ENCODE measurements at regions not wholly inside any gene's neighbourhood (a gene's known extent, or its start where the extent isn't known, plus 50 kb on each side); places are given as distances from the start of the nearest gene placed in this dataset.

DNA sequence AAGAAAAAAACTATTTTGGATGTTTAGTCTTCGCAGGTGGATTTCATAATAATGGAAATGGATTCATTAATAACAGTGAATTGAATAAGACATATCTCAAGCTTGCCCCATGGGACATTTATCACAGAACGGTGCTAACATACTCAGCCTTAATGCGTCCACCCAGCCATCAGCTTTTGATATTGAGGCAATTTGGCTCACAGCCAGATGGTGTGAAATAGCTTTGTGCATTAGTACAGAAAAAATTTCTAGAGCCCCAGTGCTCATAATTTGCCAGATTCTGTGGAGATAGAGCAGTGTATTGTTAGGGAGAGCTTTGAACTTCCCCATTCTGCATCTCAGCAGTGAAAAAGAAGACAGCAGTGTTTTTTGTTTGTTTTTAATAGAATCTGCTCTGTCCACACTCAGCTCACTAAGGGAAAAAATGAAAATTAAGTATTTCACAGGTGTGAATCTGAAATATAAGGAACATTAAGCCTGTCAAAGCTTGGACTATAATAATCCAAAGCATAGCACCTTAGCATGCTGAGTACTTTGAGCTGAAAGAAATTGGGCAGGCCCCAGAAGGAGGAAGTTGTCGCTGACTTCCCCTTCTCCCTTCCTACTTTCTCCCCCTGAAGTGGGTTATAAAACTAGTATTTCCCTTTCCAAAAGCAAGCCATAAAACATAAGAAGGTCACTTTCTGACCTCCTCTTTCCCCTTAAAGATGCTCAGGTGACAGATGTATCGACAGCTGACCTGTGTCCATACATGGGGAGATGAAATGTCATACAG is 295.8 kb downstream of the MAGEB5 start:
- Histone ChIP-seq H3K9me3 (ENCODE audit: control insufficient read depth, insufficient read depth, low read length) (no peaks in the 10 kb centered on the region), H3K4me2 (ENCODE audit: low read length) (no peak overlapping the region), H3K4me1 (ENCODE audit: control insufficient read depth, low read length) (no peaks in the 10 kb centered on the region), H3K27ac (ENCODE audit: low read depth, low read length) (no peak overlapping the region), H4K20me1 (ENCODE audit: control insufficient read depth, insufficient read depth, low read depth, low read length) (no peaks in the 10 kb centered on the region), H3K4me3 (ENCODE audit: low read length) (no peak overlapping the region), H3K79me2 (ENCODE audit: control insufficient read depth, low read length) (no peaks in the 10 kb centered on the region), H3K27me3 (ENCODE audit: control insufficient read depth, low read length) (no peaks in the 10 kb centered on the region), H3K36me3 (ENCODE audit: control insufficient read depth, low read length) (no peaks in the 10 kb centered on the region), H3K9me2 (replicated peaks; ENCODE audit: control insufficient read depth, low read length) (no peaks in the 10 kb centered on the region), H3F3A (ENCODE audit: control insufficient read depth, insufficient read depth) (no peaks in the 10 kb centered on the region)
- TF ChIP-seq, protein P1, sequence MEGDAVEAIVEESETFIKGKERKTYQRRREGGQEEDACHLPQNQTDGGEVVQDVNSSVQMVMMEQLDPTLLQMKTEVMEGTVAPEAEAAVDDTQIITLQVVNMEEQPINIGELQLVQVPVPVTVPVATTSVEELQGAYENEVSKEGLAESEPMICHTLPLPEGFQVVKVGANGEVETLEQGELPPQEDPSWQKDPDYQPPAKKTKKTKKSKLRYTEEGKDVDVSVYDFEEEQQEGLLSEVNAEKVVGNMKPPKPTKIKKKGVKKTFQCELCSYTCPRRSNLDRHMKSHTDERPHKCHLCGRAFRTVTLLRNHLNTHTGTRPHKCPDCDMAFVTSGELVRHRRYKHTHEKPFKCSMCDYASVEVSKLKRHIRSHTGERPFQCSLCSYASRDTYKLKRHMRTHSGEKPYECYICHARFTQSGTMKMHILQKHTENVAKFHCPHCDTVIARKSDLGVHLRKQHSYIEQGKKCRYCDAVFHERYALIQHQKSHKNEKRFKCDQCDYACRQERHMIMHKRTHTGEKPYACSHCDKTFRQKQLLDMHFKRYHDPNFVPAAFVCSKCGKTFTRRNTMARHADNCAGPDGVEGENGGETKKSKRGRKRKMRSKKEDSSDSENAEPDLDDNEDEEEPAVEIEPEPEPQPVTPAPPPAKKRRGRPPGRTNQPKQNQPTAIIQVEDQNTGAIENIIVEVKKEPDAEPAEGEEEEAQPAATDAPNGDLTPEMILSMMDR (IDR thresholded peaks at IDR 0.05; ENCODE audit: low read depth, low read length, poor library complexity, severe bottlenecking) = no peak
- TF ChIP-seq EZH2phosphoT487 (IDR thresholded peaks at IDR 0.05; ENCODE audit: borderline replicate concordance, low read length) = no peak

DNA sequence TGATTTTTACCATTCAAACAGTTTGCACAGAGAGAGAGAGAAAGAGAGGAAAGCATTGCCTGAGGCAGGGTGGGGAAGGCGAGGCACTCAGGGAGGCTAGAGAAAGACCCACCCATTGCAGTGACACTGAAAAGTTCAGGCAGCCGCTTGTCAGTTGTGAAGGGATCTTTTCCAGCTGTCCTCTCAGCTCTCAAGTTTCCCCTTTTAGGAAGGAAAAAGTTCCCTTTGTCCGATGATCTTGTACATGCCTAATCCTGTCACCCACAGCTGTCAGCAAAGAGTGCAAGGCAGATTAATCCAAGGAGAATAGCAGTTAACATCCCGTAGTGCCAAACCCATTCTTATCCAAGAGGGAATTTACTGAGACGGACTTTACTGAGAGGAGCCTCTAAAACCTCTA is 255.0 kb downstream of the MAGEB5 start:
- no peak overlapping the region for H3K4me3 ChIP-seq (ENCODE audit: low read length)
- H4K20me1 ChIP-seq (ENCODE audit: control insufficient read depth, insufficient read depth, low read depth, low read length) = no peaks in the 10 kb centered on the region
- H3K36me3 ChIP-seq (ENCODE audit: control insufficient read depth, low read length) = no peaks in the 10 kb centered on the region
- no peak overlapping the region for H3K4me2 ChIP-seq (ENCODE audit: low read length)
- no peaks in the 10 kb centered on the region for H3K9me3 ChIP-seq (ENCODE audit: control insufficient read depth, insufficient read depth, low read length)
- no peaks in the 10 kb centered on the region for H3K79me2 ChIP-seq (ENCODE audit: control insufficient read depth, low read length)
- H3K27me3 ChIP-seq (ENCODE audit: control insufficient read depth, low read length) = no peaks in the 10 kb centered on the region
- no peak for TF ChIP-seq EZH2phosphoT487 (IDR thresholded peaks at IDR 0.05; ENCODE audit: borderline replicate concordance, low read length)
- TF ChIP-seq, protein P1 (IDR thresholded peaks at IDR 0.05; ENCODE audit: low read depth, low read length, poor library complexity, severe bottlenecking) = no peak
- no peaks in the 10 kb centered on the region for H3K9me2 ChIP-seq (replicated peaks; ENCODE audit: control insufficient read depth, low read length)
- no peaks in the 10 kb centered on the region for H3F3A ChIP-seq (ENCODE audit: control insufficient read depth, insufficient read depth)
- no peak overlapping the region for H3K27ac ChIP-seq (ENCODE audit: low read depth, low read length)
- no peaks in the 10 kb centered on the region for H3K4me1 ChIP-seq (ENCODE audit: control insufficient read depth, low read length)

DNA sequence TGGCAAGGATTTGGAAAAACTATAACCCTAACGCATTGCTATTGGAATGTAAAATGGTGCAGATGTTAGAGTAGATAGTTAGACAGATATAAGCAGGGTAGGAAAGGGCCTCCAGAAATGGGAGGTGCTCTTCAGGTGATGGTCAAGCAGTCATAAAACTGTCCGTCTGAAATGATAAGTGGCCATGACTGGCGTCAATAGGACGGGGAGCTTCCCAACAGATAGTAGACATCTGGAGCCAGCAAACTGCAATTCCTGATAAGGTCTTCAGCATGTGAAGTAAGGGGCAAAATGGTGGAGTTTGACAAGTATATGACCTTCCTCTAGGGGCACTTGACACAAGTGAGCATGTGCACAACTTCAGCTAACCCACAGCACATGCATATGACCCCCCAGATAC is 250.4 kb downstream of the MAGEB5 start:
- Histone ChIP-seq H3K27ac (ENCODE audit: low read depth, low read length) (no peak overlapping the region), H3K36me3 (ENCODE audit: control insufficient read depth, low read length) (no peaks in the 10 kb centered on the region), H3K27me3 (ENCODE audit: control insufficient read depth, low read length) (no peaks in the 10 kb centered on the region), H3K4me2 (ENCODE audit: low read length) (no peak overlapping the region), H4K20me1 (ENCODE audit: control insufficient read depth, insufficient read depth, low read depth, low read length) (no peaks in the 10 kb centered on the region), H3F3A (ENCODE audit: control insufficient read depth, insufficient read depth) (no peaks in the 10 kb centered on the region), H3K4me3 (ENCODE audit: low read length) (no peak overlapping the region), H3K4me1 (ENCODE audit: control insufficient read depth, low read length) (no peaks in the 10 kb centered on the region), H3K79me2 (ENCODE audit: control insufficient read depth, low read length) (no peaks in the 10 kb centered on the region), H3K9me3 (ENCODE audit: control insufficient read depth, insufficient read depth, low read length) (no peaks in the 10 kb centered on the region), H3K9me2 (replicated peaks; ENCODE audit: control insufficient read depth, low read length) (no peaks in the 10 kb centered on the region)
- TF ChIP-seq EZH2phosphoT487 (IDR thresholded peaks at IDR 0.05; ENCODE audit: borderline replicate concordance, low read length) = no peak
- TF ChIP-seq, protein P1 (IDR thresholded peaks at IDR 0.05; ENCODE audit: low read depth, low read length, poor library complexity, severe bottlenecking) = no peak
